Activated B cell treated with CpG ODN at 0.5 μM for 24 hours (primary cell): ENCODE measurements at regions not wholly inside any gene's neighbourhood (a gene's known extent, or its start where the extent isn't known, plus 50 kb on each side); places are given as distances from the start of the nearest gene placed in this dataset.

Source experiments
- ATAC-seq: fragments of 200-7000 bp; cut with Tn5 transposase; one replicate; pipeline ENCODE4 v1.10.0; 2021; ENCODE audit warnings: low read depth, mild to moderate bottlenecking, moderate library complexity
- CTCF ChIA-PET: fragments of 350-600 bp; sonication (Branson Sonifier 250); formaldehyde crosslinking; loops from one replicate; lab custom pipeline; 2021; ENCODE audit warnings: antibody characterized with exemption; lab: Charles Lee
- POLR2A ChIA-PET: fragments of 350-600 bp; sonication (Branson Sonifier 250); formaldehyde crosslinking; loops from one replicate; lab custom pipeline; 2021; ENCODE audit warnings: antibody characterized with exemption; lab: Charles Lee
- DNase-seq: peaks from one replicate; pipeline ENCODE4 v3.0.0; 2022
- H3K27ac Mint-ChIP-seq: one replicate; pipeline ENCODE4 v1.8.0; 2020; ENCODE audit warnings: mixed read lengths
- H3K27me3 Mint-ChIP-seq: one replicate; pipeline ENCODE4 v1.8.0; 2021; ENCODE audit warnings: mixed read lengths
- H3K36me3 Mint-ChIP-seq: one replicate; pipeline ENCODE4 v1.8.0; 2021; ENCODE audit warnings: low read depth, mixed read lengths
- H3K4me1 Mint-ChIP-seq: one replicate; pipeline ENCODE4 v1.8.0; 2021; ENCODE audit warnings: mixed read lengths
- H3K4me3 Mint-ChIP-seq: one replicate; pipeline ENCODE4 v1.8.0; 2020; ENCODE audit warnings: mild to moderate bottlenecking, mixed read lengths
- H3K9me3 Mint-ChIP-seq: one replicate; pipeline ENCODE4 v1.8.0; 2020; ENCODE audit warnings: mixed read lengths
- intact Hi-C: fragments of 100-400 bp; cut with micrococcal nuclease; formaldehyde crosslinking; loops from one replicate; pipeline ENCODE4 v1.15.1; 2024
- TF ChIP-seq, protein P1 (sequence below): fragments of 200-600 bp; IDR thresholded peaks from one replicate; pipeline ENCODE4 v1.8.0; 2022; ENCODE audit warnings: antibody characterized with exemption, mild to moderate bottlenecking

DNA sequence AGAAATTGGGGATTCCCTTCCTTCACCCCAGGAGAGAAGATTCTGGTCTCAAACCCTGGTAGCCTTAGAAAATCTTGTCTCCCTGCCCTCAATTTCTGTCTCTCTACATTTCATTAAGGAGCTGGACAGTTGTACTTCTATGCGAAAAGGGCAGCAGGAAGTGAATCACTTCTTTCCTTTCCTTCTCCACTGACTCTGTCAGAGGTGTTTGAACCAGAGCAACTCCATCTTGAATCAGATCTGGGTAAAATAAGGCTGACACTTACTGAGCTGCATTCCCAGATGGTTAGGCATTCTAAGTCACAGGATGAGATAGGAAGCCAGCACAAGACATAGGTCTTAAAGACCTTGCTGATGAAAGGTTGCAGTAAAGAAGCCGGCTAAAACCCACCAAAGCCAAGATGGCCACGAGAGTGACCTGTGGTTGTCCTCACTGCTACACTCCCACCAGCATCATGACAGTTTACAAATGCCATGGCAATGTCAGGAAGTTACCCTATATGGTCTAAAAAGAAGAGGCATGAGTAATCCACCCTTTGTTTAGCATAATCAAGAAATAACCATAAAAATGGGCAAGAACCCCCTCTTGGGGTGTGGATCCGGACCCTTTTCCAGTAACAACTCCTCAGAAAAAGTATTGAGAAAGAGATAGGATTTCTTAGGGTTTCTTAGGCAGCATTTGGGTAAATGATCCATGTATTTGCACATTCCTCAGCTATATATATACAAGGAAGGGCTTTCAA is 95.8 kb upstream of the PLCB4 start:
- Mint-ChIP-seq H3K4me3 (no peak overlapping the region), H3K27me3 (no peaks in the 10 kb centered on the region), H3K36me3 (no peaks in the 10 kb centered on the region), H3K9me3 (peaks cover 4% of the 10 kb centered on the region), H3K4me1 (no peaks in the 10 kb centered on the region), H3K27ac (no peak overlapping the region)
- DNase-seq (no peak), ATAC-seq (no peak)
- CTCF ChIA-PET: no interaction called here
- intact Hi-C loops: no loop called here
- TF ChIP-seq, protein P1, sequence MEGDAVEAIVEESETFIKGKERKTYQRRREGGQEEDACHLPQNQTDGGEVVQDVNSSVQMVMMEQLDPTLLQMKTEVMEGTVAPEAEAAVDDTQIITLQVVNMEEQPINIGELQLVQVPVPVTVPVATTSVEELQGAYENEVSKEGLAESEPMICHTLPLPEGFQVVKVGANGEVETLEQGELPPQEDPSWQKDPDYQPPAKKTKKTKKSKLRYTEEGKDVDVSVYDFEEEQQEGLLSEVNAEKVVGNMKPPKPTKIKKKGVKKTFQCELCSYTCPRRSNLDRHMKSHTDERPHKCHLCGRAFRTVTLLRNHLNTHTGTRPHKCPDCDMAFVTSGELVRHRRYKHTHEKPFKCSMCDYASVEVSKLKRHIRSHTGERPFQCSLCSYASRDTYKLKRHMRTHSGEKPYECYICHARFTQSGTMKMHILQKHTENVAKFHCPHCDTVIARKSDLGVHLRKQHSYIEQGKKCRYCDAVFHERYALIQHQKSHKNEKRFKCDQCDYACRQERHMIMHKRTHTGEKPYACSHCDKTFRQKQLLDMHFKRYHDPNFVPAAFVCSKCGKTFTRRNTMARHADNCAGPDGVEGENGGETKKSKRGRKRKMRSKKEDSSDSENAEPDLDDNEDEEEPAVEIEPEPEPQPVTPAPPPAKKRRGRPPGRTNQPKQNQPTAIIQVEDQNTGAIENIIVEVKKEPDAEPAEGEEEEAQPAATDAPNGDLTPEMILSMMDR: no peak
- POLR2A ChIA-PET: no interaction called here

DNA sequence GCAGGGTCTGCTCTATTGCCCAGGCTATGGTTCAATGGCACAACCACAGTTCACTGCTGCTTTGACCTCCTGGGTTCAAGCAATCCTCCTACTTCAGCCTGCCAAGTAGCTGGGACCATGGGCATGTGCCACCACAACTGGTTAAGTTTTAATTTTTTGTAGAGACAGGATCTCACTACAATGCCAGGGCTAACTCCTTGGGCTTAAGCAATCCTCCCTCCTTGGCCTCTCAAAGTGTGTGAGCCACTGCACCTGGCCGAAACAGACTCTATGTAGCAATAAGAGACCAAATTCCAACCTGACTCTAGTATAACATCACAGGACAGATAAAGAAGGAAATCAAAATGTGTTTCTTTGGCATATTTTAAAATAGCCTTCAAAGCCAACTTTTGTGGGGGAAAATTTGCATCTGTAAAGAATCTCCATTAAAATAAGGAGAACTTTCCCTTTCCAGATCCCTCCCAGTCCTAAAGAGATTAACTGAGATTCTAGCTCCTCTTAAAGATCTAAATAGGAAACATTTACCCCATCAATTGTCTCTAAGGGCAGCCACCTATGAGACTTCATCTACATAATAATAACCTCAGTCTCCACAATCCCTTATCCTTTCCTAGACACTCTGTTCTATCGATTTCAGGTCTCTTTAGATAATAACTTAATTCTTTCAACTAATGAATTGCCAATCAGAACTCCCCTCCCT is 94.7 kb upstream of the PLCB4 start:
- no peaks in the 10 kb centered on the region for H3K27me3 Mint-ChIP-seq
- TF ChIP-seq, protein P1: no peak
- intact Hi-C loops: no loop called here
- ATAC-seq: no peak
- peaks cover 2% of the 10 kb centered on the region for H3K9me3 Mint-ChIP-seq
- no peaks in the 10 kb centered on the region for H3K36me3 Mint-ChIP-seq
- H3K4me3 Mint-ChIP-seq: no peak overlapping the region
- DNase-seq: no peak
- CTCF ChIA-PET: no interaction called here
- POLR2A ChIA-PET: no interaction called here
- no peaks in the 10 kb centered on the region for H3K4me1 Mint-ChIP-seq
- no peak overlapping the region for H3K27ac Mint-ChIP-seq

DNA sequence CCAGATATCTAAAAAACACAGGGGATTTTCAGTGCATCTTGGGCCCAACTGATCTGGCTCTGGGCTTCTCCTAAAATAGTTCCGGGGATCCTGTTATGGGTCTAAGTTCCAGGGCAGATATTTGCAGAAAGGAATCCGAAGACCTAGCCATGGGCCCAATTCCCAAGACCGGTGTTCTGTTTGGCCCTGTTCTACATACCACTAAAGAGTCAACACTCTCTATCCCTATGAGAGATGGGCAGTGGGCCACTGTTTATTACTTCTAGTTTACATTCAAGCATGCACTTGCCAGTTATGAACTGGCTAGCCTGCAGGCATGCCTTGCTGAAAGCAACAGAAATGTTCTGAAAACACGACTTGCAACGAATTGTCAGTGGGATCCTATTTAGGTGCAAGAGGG is 87.4 kb upstream of the PLCB4 start:
- H3K27ac Mint-ChIP-seq: no peak overlapping the region
- TF ChIP-seq, protein P1: no peak
- H3K4me3 Mint-ChIP-seq: no peak overlapping the region
- H3K27me3 Mint-ChIP-seq: no peaks in the 10 kb centered on the region
- intact Hi-C loops: no loop called here
- ATAC-seq (no peak), DNase-seq (no peak)
- no peaks in the 10 kb centered on the region for H3K4me1 Mint-ChIP-seq
- POLR2A ChIA-PET: no interaction called here
- CTCF ChIA-PET: no interaction called here
- H3K36me3 Mint-ChIP-seq: no peaks in the 10 kb centered on the region
- no peaks in the 10 kb centered on the region for H3K9me3 Mint-ChIP-seq

DNA sequence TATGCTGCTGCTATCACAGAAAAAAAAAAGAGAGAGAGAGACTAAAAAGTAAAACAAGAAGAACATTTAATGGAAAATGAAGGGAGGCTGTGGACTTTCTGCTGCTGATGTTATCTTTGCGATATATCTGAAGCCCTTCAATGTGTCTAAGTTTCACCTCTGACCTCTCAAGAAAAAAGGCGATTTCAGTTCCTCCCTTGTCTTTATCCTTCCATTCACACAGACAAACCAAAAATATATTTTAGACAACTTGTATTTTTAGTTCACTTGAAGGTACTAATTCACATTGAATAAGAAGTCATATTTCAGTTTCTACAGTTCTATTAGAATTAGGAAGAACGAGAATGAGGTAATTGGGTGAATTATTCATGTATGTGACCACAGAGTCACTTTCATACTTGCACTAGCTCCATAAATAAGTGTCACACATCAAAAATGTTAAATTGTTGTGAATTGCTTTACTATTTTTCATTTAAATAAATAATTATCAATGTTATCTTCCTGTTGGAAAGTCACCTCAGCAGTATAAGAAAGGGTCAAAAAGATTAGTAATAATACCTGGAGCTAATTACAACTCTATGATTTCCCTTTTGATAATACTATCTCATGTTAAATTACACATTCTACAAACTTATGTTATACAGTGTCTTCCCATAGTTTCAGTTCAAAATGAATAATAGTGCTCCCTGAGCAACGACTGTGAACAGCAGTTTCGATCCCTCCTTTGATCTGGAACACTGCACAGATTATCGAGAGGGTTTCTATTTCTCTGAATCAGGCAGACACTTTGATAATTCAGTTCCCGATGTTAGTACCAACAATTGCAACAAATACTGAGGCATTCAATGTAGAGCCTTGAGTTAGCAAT is 85.2 kb upstream of the PLCB4 start:
- no peaks in the 10 kb centered on the region for H3K4me1 Mint-ChIP-seq

More for the DNA sequence above, 85.2 kb upstream of the PLCB4 start:
- TF ChIP-seq, protein P1: no peak
- Mint-ChIP-seq H3K4me3 (no peak overlapping the region), H3K27ac (no peak overlapping the region), H3K27me3 (no peaks in the 10 kb centered on the region), H3K36me3 (no peaks in the 10 kb centered on the region), H3K9me3 (no peaks in the 10 kb centered on the region)
- ATAC-seq (no peak), DNase-seq (no peak)
- intact Hi-C loops: no loop called here
- CTCF ChIA-PET: no interaction called here
- POLR2A ChIA-PET: no interaction called here
